DMS153 (cell line): ENCODE measurements at regions not wholly inside any gene's neighbourhood (a gene's known extent, or its start where the extent isn't known, plus 50 kb on each side); places are given as distances from the start of the nearest gene placed in this dataset.
"Not testable (repeated sequence)": the region's sequence is repeated elsewhere in the genome, so short reads cannot be mapped to it uniquely, and the experiment has no call there.

Experiments used
- DNase-seq: peaks from one replicate; lab custom pipeline; 2025; lab: John Stamatoyannopoulos, UW

- DNase-seq: no peak
Measured at GRCh38 chr3:44132061-44132460, 109.6 kb upstream of the TOPAZ1 start.

- no peak for DNase-seq
Measured at GRCh38 chr3:44132593-44132992, 109.1 kb upstream of the TOPAZ1 start.

- no peak for DNase-seq
Measured at GRCh38 chr3:44136421-44136820, 105.3 kb upstream of the TOPAZ1 start.

- DNase-seq: no peak
Measured at GRCh38 chr3:44146073-44146472, 95.6 kb upstream of the TOPAZ1 start.

- no peak for DNase-seq
Measured at GRCh38 chr3:44159696-44160300, 81.9 kb upstream of the TOPAZ1 start.

- no peak for DNase-seq
Measured at GRCh38 chr3:44160818-44161217, 80.9 kb upstream of the TOPAZ1 start.

- DNase-seq: no peak
Measured at GRCh38 chr3:44171891-44172290, 69.8 kb upstream of the TOPAZ1 start.

- DNase-seq: not testable (repeated sequence)
Measured at GRCh38 chr3:44172701-44173100, 69.0 kb upstream of the TOPAZ1 start.

- no peak for DNase-seq
Measured at GRCh38 chr3:44173263-44173662, 68.4 kb upstream of the TOPAZ1 start.

- DNase-seq: no peak
Measured at GRCh38 chr3:44175070-44175469, 66.6 kb upstream of the TOPAZ1 start.

GRCh38 chr3:44179246-44179645 lies 62.4 kb upstream of the TOPAZ1 start:
- no peak for DNase-seq

- DNase-seq: no peak
Measured at GRCh38 chr3:44184319-44184953, 57.2 kb upstream of the TOPAZ1 start.

GRCh38 chr3:44185396-44185915 lies 56.2 kb upstream of the TOPAZ1 start:
- no peak for DNase-seq

- no peak for DNase-seq
Measured at GRCh38 chr3:44186111-44186672, 55.5 kb upstream of the TOPAZ1 start.

- DNase-seq: no peak
Measured at GRCh38 chr3:44186712-44187111, 55.0 kb upstream of the TOPAZ1 start.
